K562 (cell line): ENCODE measurements at regions not wholly inside any gene's neighbourhood (a gene's known extent, or its start where the extent isn't known, plus 50 kb on each side); places are given as distances from the start of the nearest gene placed in this dataset.

Source experiments
- ATAC-seq: fragments of 200-7000 bp; cut with Tn5 transposase; 3 replicates; pipeline ENCODE4 v1.9.1; 2020; ENCODE audit warnings: moderate library complexity
- BruUV-seq: library from RNA; stranded (reverse); fragments of 400-500 nt; replicated peaks from 2 replicates; lab custom pipeline; 2021; lab: Mats Ljungman, UMichigan
- CTCF ChIA-PET: fragments of 300-600 bp; formaldehyde crosslinking; extraction: SDS; loops from one replicate; lab custom pipeline; 2021; ENCODE audit warnings: low intra/inter-chr PET ratio; lab: Yijun Ruan, JAX
- POLR2A ChIA-PET: fragments of 300-600, 350-650 bp; sonication (Branson Sonifier 250); formaldehyde crosslinking; extraction: SDS; loops from one replicate; lab custom pipeline; 2021; ENCODE audit warnings: antibody characterized with exemption, inconsistent platforms; lab: Yijun Ruan, JAX
- DNase-seq, 4 experiments: peaks; one replicate each; pipeline versions ENCODE4 v3.0.0 to v3.0.0-alpha.2; 2011 to 2018; ENCODE audit warnings: low spot score in 3 of 4, mixed read lengths in 3 of 4; ENCODE audit errors: extremely low read depth in 1 of 4
- FAIRE-seq: peaks from 2 replicates; lab custom pipeline; 2011; peaks lifted over from hg19 to GRCh38; lab: Jason Lieb, UNC
- H2AFZ ChIP-seq: 2 replicates; pipeline ENCODE4 v1.6.0; 2011; ENCODE audit warnings: low read depth, low read length, control low read depth, inconsistent platforms
- H3K27ac ChIP-seq: fragments of 200-600 bp; 3 replicates; pipeline ENCODE4 v1.8.0; 2011; ENCODE audit warnings: low read depth, mild to moderate bottlenecking, control low read depth, inconsistent platforms, low read length, moderate library complexity, mixed read lengths; ENCODE audit errors: extremely low read depth
- H3K27me3 ChIP-seq, 2 experiments: fragments of 300-600 bp in 1 of 2; 2 replicates in 1 of 2; 3 replicates in 1 of 2; pipeline versions ENCODE4 v1.6.0 to v1.8.0; 2011; ENCODE audit warnings: inconsistent platforms in 2 of 2, low read length in 2 of 2, mild to moderate bottlenecking in 1 of 2, mixed read lengths in 1 of 2, moderate library complexity in 1 of 2; ENCODE audit not compliant: control insufficient read depth in 2 of 2, insufficient read depth in 2 of 2
- H3K36me3 ChIP-seq: fragments of 300-600 bp; 3 replicates; pipeline ENCODE4 v1.8.0; 2011; ENCODE audit warnings: mild to moderate bottlenecking, low read length, inconsistent platforms; ENCODE audit not compliant: control insufficient read depth, insufficient read depth
- H3K4me1 ChIP-seq, 2 experiments: fragments of 200-600 bp in 1 of 2; replicated peaks in 1 of 2; 2 replicates in 1 of 2; 3 replicates in 1 of 2; pipeline versions ENCODE4 v1.5.1 to v1.8.0; 2011; ENCODE audit warnings: inconsistent platforms in 2 of 2, low read length in 2 of 2, mild to moderate bottlenecking in 1 of 2, mixed read lengths in 1 of 2, moderate library complexity in 1 of 2; ENCODE audit not compliant: control insufficient read depth in 2 of 2, insufficient read depth in 2 of 2
- H3K4me2 ChIP-seq: 2 replicates; pipeline ENCODE4 v1.6.1; 2011; ENCODE audit warnings: low read length, control low read depth, inconsistent platforms, mixed read lengths; ENCODE audit not compliant: insufficient read depth
- H3K4me3 ChIP-seq: fragments of 200-600 bp; sonication (generic), shearing (Covaris generic); 2 replicates; pipeline ENCODE4 v1.5.1; 2016; ENCODE audit warnings: control low read depth, inconsistent platforms
- H3K79me2 ChIP-seq: fragments of 200-600 bp; 3 replicates; pipeline ENCODE4 v1.8.0; 2011; ENCODE audit warnings: low read length, inconsistent platforms; ENCODE audit not compliant: control insufficient read depth, insufficient read depth
- H3K9ac ChIP-seq, 2 experiments: 2 replicates each; pipeline versions ENCODE4 v1.6.0 to v1.6.1; 2011; ENCODE audit warnings: low read depth in 2 of 2, low read length in 2 of 2, control low read depth in 1 of 2, inconsistent platforms in 1 of 2, mild to moderate bottlenecking in 1 of 2, mixed read lengths in 1 of 2; ENCODE audit not compliant: insufficient read depth in 1 of 2
- H3K9me1 ChIP-seq: one replicate; pipeline ENCODE4 v1.6.0; 2011; ENCODE audit warnings: inconsistent platforms, mild to moderate bottlenecking, low read length, moderate library complexity; ENCODE audit not compliant: control insufficient read depth, insufficient read depth
- H3K9me3 ChIP-seq: replicated peaks from 2 replicates; pipeline ENCODE4 v1.5.1; 2011; ENCODE audit warnings: low read depth, low read length, inconsistent platforms; ENCODE audit not compliant: control insufficient read depth, insufficient read depth
- H4K20me1 ChIP-seq: replicated peaks from 2 replicates; pipeline ENCODE4 v1.6.1; 2011; ENCODE audit warnings: low read length, inconsistent platforms, mixed read lengths; ENCODE audit not compliant: control insufficient read depth, insufficient read depth
- CHD1 ChIP-seq: fragments of 200-600 bp; sonication (generic); IDR thresholded peaks from one replicate; pipeline ENCODE4 v1.6.1; 2012; ENCODE audit warnings: mild to moderate bottlenecking, moderate library complexity, low read length, inconsistent platforms
- ZNF133 ChIP-seq: fragments of 250-450 bp; sonication (Bioruptor Pico); IDR thresholded peaks from 2 replicates; pipeline ENCODE4 v1.4.0; 2020; ENCODE audit warnings: mild to moderate bottlenecking
- in situ Hi-C: fragments of 300-500 bp; cut with MboI; formaldehyde crosslinking; loops from 4 replicates; pipeline ENCODE4 v1.15.0; 2018; ENCODE audit warnings: inconsistent platforms, mixed read lengths
- intact Hi-C: fragments of 100-400 bp; cut with micrococcal nuclease; formaldehyde crosslinking; loops from 2 replicates; pipeline ENCODE4 v1.14.2; 2022
- TF ChIP-seq, protein P1 (sequence below): fragments of 450-650 bp; IDR thresholded peaks from 2 replicates; pipeline ENCODE4 v1.7.0; 2016; ENCODE audit warnings: borderline replicate concordance
- TF ChIP-seq, protein P2 (sequence below): sonication (generic); formaldehyde crosslinking; IDR thresholded peaks from 2 replicates; pipeline ENCODE4 v1.4.0; 2020; ENCODE audit warnings: mild to moderate bottlenecking, missing genetic modification reagents

DNA sequence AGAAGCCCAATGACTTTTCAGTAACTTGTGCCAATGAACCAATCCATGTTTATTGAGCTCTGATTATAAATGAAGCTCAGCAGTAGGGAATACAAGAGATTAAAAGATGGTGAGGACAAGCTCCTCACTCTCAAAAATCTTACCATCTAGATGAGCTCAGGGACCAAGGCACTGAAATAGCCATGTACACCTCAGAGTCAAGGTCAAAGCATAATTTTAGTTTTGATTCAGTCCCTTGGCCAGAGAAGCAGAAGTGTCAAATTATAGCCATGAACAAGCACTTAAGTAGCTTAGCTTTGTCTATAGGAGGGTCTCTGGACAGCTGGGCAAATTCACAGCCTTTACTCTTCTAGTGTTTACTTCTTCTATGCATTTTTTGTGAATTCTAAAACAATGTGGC, 131.0 kb upstream of the DTNBP1 start:
- no TSS peak for BruUV-seq
- Histone ChIP-seq H3K4me1 (peaks cover 8 to 29% of the 10 kb centered on the region in 2 experiments), H3K36me3 (no peaks in the 10 kb centered on the region), H4K20me1 (no peaks in the 10 kb centered on the region), H3K79me2 (no peaks in the 10 kb centered on the region), H3K27me3 (no peaks in the 10 kb centered on the region), H3K9me1 (peaks cover 5% of the 10 kb centered on the region), H3K27ac (no peak overlapping the region), H3K9ac (no peak overlapping the region), H3K9me3 (no peaks in the 10 kb centered on the region), H2AFZ (peak overlapping the region; percentile 30; the same call in 1 of the 2 replicates), H3K4me2 (no peak overlapping the region), H3K4me3 (no peak overlapping the region)
- ATAC-seq (no peak), DNase-seq (no peak), FAIRE-seq (peak; percentile 11)
- POLR2A ChIA-PET, result interaction anchor here (0.6 to 2.7 kb wide), 9 partner anchors 11 to 337 kb away, joined by 3 to 6 read pairs (median 4); no protein-coding TSS in a partner anchor
- in situ Hi-C loops (no loop called here), intact Hi-C loops (loop anchor here (5.0 to 10.0 kb wide), 2 partner anchors 102 to 331 kb away; partner anchors contain the start of gene MYLIP)
- CTCF ChIA-PET, result no interaction called here
- TF ChIP-seq, protein P1, sequence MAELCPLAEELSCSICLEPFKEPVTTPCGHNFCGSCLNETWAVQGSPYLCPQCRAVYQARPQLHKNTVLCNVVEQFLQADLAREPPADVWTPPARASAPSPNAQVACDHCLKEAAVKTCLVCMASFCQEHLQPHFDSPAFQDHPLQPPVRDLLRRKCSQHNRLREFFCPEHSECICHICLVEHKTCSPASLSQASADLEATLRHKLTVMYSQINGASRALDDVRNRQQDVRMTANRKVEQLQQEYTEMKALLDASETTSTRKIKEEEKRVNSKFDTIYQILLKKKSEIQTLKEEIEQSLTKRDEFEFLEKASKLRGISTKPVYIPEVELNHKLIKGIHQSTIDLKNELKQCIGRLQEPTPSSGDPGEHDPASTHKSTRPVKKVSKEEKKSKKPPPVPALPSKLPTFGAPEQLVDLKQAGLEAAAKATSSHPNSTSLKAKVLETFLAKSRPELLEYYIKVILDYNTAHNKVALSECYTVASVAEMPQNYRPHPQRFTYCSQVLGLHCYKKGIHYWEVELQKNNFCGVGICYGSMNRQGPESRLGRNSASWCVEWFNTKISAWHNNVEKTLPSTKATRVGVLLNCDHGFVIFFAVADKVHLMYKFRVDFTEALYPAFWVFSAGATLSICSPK, result no peak
- TF ChIP-seq ZNF133 (CRISPR knock-in tag) (no peak), CHD1 (no peak)
- TF ChIP-seq, protein P2, sequence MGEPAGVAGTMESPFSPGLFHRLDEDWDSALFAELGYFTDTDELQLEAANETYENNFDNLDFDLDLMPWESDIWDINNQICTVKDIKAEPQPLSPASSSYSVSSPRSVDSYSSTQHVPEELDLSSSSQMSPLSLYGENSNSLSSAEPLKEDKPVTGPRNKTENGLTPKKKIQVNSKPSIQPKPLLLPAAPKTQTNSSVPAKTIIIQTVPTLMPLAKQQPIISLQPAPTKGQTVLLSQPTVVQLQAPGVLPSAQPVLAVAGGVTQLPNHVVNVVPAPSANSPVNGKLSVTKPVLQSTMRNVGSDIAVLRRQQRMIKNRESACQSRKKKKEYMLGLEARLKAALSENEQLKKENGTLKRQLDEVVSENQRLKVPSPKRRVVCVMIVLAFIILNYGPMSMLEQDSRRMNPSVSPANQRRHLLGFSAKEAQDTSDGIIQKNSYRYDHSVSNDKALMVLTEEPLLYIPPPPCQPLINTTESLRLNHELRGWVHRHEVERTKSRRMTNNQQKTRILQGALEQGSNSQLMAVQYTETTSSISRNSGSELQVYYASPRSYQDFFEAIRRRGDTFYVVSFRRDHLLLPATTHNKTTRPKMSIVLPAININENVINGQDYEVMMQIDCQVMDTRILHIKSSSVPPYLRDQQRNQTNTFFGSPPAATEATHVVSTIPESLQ (CRISPR knock-in tag), result no peak
- TF ChIP-seq, all 486 proteins: peak for 0
